Inflammatory macrophage treated with lipopolysaccharide for 4 hours (primary cell): ENCODE measurements at regions not wholly inside any gene's neighbourhood (a gene's known extent, or its start where the extent isn't known, plus 50 kb on each side); places are given as distances from the start of the nearest gene placed in this dataset.
"Not testable (repeated sequence)": the region's sequence is repeated elsewhere in the genome, so short reads cannot be mapped to it uniquely, and the experiment has no call there.

Experiments
- DNase-seq: peaks from one replicate; pipeline ENCODE4 v3.0.0-alpha.2; 2020

DNA sequence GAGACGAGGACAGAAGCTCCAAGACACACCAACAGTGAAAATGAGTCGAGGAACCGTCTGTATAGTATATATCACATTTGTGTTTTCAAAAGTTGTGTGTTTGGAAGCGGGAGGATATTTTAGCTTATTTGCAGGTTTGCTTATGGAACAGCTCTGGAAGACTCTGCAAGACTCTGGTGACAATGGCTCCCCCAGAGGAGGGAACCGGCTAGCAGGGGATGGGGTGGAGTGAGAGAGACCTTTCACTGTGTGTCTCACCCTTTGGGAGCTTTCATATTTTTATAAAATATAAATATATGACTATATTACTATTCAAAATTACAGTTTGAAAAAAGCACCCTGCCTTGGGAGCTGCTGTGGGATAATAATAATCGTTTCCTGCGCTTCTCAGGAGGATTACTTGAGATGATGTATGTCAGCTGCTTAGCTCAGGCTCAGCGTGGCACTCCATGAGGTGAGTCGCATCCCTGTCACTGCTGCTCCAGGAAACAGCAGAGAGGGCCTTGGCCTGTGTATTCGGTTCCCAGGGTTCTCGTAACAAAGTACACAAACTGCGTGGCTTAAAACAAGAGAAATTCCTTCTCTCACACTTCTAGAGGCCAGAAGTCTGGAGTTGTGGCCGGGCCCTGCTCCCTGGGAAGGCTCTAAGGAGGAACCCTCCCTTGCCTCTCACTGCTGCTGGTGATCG is 183.9 kb downstream of the FAM43A start:
- DNase-seq: no peak

DNA sequence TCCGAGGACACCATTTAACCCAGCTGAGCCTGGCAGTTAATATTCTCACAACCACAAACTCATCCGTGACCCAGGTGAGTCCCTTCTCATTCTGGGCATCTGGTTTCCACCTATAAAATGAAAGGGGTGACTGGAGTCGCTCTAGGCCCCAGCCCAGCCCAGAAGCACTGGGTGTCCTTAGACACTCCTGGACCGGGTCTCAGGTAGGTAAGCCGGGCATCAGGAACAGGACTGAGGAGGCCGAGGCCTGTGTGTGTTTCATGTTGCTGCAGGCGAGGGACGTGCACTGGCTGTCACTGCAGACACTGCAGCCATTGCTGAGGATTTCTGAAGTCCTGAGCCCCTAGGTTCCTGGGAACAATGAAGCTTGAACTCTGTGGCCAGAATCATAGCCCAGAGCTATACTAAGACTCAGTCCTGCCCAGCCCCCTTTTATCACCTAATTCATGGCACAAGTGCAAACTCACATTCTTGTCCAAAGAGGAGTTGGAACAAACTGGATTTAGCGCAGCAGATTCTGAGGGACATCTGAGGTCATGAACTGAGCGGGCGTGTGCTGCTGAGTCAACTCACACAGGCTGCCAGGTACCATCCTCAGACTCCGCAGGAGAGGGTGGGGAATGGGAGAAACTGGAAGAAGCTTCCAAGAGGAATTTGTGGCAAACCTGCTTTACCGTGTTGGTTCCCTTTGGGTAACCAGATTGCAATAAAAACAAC is 184.9 kb downstream of the FAM43A start:
- no peak for DNase-seq

DNA sequence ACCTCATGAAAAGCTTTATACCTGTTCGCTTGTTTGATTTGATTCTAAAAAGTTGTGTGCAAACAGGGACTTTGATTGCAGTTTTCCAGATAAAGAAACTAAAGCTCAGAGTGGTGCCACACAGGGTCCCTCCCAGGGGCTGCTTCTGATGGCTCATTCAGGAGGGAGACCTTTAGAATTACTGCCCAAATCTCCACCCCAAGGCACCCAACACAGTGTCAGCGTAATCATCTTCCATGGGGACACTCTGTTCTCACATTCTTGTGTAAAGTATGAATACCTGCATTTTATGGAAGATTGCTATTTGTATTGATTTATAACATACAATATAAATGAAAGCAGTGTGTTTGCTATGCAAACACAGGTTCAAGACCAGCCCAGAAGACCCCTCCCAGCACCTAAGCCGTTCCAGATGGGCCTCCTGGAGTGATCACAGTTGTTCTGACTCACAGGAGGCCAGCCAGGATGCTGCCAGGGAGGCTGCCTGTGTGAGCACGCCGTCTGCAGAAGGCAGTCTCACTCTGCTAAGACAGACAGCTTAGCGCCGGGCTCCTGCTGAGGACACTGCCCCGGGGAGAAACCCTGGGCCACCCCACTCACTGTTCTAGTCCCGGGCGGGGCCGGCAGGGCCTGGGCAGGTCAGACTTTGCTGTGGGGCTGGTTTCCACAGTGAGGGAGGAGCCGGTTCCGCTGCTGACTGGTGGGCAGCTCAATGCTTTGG is 185.6 kb downstream of the FAM43A start:
- no peak for DNase-seq

DNA sequence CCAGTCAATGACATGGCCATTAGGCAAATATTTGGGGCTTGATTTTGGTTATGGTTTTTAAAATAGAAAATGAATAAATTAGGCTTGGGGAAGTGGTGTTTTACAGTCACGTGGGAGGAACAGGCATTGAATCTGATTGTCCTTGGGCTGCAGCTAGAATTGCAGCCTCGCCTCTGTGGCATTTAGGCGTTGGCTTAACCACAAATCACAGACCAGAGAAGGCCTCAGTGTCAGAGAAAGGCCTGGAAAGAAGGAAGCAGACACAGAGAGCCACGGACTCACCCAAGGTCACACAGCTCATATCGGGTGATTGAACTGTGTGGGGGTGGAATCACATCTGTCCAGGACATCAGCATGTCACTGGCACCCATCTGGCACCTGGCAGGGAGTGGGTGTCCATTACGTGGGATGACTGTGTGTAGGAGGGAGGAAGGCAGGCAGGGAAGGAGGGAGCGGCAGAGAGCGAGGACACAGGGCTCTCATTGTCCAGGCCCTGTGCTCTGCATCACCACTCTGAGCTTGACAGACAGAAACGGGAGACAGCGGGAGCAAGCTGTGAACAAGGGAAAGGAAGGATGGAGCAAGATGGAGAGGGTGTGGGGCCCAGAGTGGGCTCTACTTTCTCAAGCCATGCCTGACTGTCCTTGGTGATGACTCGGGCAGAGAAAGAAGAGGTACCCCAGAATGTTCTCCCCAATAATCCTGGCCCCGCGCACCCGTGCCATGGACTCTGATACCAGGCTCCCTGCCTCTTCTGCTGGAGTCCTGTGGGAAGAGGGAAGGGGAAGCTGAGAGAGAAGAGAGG is 186.4 kb downstream of the FAM43A start:
- DNase-seq: peak; percentile 91

DNA sequence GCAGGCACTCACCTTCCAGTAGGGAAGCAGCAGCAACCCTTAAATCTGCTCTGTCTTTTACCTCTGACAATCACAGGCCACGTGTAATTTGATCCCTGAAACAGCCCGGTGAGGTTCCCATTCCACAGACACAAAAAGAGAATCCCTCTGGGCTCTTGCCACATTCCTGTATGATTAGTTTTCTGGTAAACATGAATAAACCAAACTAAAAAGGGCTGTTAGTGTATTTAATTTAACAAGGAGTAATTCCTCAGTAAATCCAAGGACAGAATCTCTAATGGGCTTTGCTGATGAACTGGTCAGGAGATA is 186.9 kb downstream of the FAM43A start:
- DNase-seq: no peak

DNA sequence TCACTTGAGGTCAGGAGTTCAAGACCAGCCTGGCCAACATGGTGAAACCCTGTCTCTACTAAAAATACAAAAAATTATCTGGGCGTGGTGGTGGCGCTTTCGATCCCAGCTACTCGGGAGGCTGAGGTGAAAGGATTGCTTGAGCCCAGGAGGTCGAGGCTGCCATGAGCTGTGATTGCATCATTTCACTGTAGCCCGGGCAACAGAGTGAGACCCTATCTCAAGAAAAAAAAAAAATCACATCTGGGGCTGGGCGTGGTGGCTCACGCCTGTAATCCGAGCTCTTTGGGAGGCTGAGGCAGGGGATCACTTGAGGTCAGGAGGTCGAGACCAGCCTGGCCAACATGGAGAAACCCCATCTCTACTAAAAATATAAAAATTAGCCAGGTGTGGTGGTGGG is 187.8 kb downstream of the FAM43A start:
- DNase-seq: not testable (repeated sequence)

DNA sequence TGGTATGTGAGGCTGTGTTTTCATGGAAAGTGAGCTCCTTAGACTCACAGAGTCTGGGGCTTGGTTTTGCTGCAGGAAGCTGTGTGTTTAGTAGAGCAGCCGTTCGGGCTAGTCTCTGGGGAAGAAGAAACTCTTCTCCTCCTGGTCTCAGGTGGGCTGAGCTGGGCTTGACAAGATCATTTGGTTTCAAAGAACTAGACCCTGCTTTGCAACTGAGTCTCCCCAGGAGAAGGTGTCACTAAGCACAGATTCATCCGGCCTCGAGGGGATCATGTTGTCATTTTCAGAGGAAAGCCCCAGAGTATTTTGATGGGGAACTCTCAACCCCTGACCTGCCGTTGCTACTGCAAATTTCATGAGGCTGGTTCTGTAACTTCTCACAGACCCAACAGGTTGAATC is 188.5 kb downstream of the FAM43A start:
- DNase-seq: no peak

DNA sequence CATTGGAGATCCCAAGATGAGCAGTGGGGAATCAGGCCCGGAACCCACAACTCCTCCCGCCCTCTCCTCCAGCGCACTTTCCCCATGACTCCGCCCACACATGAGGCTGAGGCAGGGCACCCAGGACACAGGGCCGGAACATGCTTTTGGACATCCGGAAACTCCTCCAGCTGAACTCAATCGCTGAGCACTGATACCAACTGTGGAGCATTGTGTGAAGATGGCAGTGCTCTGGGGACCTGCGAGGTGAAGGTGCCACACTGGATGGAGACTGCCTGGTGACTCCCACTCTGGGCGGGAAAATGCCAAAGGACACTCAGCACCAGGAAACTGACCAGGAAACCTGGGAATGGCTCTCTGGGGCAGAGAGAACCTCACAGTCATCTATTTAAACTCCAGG is 189.1 kb downstream of the FAM43A start:
- no peak for DNase-seq

DNA sequence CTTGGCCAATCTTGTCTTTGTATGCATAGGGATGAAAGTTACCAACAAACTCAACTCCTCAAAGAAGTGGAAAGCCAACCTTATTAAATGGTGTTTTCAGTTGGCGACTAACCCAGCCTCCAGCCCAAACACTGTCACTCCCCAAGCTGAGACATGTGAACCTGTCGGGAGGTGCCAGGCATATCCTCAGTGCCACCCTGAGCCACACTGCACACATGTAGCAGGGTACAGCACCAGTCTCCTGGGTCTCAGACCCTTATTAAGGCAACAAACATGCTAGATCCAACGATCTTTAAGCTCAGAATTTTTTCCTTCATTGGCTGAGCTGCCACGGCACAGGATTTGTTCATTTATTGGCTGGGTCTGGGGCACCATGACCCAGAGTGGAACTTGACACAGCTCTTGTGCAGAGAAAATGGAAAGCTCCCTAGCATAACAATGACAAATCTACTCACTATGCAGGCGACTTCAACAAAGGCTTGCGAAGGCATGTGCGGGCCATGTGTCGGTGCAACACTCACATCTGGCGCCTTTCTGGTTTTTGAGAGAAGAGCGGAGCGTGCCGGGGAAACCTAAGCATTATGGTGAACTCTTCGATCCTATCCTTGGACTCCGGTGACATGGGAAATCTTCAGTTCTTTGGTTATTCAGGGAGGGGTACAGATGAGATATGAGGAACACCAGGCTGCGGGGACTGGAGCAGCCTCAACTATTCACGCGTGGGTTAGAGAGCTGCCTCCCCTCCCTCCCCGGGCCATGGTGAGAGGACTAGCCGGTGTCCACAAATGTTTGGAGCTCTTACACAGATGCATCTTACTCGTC is 190.1 kb downstream of the FAM43A start:
- no peak for DNase-seq

DNA sequence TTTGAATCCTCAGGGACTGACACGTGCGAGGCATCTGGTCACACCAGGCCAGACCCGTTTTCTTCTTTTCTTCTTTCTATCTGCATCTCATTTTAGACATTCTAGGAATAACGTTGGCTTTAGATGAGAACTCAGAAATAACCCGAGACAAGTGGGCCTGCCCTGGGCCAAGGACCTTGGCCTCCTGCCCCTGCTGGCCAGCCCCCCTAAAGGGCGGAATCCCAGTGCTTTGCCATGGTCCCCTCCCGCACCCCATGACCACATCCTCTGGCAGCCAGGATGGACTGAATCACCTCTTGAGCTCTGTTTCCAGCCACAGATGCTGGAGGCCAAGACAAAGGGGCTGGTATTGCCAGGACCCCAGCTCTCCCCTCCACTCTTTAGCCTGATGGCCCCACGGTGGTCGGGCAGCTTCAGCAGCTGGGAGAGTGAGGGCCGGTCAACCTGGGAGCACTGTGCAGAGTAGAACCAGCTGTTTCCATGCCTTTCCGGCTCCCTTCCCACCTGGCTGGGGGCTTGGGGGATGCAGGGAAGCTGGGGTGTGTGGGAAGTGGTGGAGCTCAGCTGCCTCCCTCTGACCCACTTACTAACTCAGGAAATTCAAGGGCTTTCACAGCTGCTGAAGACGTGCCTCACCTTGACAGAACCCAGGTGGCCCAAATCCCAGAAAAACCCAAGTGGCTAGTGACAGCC is 190.9 kb downstream of the FAM43A start:
- DNase-seq: no peak

DNA sequence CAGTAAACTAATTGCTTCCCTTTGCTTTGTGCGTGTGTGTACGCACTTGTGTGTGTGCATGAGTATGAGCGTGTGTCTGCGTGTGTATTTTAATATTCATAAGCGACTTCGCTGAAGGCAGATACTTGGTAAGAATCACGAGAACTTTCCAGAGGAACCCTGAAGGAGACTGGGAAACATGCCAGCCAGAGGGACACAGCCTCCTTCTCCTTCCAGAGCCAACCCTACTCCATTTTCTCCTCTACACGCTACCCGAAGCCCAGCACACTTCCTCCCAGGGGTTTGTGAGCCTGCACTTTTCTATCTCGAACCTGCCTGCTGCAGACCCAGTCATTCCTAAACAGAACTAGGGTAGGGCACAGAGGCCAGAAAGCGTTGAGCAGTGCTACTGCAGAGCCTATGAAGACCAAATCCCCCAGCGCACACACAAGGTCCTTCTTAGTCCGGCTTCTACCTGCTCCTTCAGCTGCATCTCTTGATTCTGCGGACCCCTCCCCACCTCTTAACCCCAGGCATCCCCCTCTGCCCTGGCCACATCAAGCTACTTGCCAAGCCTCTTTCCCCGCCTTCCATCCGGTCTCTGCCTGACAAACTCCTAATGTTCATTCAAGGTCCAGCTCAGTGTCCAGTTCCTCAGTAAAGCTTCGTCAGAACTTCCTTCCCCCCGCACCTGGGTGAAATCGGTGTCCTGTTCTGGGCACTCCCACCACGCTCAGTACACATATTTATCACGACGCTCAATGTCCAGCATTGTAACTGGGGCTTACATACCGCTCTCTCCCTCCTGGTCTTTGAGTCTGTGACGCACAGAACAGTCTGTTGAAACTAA is 191.8 kb downstream of the FAM43A start:
- DNase-seq: no peak

DNA sequence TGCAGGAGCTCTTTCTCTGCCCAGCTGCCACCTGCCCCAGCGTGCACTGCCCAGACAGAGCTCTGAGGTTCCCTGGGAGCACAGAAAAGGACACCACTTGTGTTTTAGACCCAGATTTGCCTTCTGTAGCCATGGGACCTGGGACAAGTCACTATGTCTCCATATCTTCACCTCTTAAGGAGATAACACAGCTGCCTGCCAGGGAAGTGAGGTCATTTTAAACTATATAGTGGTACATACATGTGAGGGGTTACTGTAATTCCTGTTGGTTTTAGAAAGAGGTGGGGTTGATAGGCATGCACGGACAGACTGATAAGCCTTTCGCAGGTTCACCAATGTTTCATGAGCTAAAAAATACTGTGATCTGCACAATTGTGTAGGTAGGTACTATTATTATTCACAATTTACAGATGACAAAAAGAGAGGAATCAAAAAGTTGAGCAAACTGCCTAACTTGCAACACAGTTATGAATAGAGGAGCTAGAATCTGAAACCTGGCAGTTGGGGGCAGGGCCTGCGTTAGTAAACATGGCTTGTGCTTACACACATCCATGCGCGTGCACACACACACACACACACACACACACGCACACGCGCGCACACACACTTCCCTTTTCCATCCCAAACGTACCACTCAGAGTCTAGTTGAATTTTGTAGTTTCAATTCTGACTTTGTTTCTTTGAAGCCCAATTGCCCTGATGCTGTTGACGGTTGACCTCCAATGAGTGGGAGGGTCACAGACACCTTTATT is 193.6 kb downstream of the FAM43A start:
- peak; percentile 72 for DNase-seq

DNA sequence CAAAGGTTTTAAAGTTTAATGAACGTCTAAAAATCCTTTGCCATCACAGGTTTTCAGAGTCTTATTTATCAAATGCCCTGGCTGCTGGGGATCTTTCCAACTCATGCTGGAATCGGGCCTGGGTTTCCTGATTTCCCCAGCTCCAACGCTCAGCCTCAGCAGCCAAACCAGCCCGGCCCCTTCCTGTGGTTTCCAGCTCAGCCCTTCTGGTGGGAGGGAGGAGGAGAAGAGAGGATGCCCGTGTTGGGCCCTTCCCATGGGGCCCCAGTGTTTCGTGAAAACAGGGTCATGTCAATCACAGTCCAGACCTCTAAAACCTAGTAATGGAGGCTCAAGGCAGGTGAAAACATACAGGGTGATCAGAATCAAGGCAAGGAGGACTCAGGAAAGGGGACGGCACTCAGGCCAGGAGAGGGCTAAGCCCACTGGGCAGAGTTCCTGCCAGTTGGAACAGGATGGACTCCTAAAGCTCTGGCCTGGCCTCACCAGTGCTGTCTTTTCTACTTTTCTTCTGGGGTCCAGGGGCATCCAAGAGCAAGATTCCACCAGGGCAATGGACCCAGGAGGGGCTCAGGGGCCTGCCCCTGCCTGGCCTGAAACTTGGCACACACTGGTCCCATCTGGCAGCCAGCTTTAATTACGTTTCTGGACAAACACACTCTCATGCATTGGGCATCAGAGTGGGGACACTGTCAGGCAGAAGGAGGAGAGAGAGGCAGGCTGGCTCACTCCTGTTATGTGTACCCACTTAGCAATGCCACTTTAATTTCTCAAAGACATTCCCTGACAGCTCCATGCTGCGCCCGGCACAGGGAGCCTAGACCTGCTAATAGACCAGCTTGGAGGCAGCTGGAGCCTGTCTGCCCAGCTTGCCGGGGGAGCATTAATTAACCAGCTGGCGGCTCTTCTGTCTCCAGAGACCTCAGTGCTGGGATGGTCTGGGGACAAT is 194.6 kb downstream of the FAM43A start:
- DNase-seq: no peak

DNA sequence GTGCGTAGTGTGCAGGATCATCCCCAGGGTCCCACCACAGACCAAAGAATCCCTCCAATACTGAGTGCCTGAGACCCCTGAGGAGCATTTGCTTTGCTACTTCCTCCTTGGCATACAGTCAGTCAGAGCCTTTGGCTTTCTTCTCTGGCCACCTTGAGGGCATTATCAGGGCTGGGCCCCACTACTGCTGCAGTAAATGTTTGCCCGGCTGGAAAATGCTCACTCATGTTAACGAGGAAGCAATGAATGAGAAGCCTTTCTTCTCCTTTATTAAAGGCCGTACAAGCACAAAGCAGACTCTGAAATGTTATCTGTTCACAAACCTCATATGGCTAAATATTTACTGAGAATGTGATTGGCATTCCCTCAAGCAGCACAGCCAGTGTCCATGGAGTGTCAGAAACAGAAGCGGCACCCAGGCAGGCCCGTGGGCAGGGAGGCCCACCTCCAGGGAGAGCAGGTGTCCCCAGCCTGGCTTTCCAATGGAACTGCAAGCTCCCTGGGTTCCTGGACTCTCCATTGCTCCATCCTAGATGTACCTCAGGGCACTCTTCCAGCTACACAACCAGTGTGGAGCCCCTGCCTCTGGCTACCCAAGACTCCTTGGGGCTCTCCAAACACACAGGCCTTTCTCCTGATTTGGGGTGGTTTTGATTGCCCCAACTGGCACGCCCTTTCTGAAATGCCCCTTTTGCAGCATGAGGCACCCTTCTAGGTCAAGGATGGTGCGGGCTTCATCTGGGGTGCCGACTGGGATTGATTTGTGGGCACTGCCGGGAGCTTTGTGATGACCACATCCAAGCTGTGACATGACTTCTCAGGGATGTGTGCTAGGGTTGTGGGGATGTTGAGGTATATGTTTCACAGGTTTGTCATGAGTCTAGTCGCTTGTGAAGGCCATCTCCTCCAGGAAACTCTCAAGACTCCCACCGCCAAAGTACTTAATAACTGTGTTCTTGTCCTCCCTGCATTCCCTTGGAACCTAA is 195.6 kb downstream of the FAM43A start:
- no peak for DNase-seq

DNA sequence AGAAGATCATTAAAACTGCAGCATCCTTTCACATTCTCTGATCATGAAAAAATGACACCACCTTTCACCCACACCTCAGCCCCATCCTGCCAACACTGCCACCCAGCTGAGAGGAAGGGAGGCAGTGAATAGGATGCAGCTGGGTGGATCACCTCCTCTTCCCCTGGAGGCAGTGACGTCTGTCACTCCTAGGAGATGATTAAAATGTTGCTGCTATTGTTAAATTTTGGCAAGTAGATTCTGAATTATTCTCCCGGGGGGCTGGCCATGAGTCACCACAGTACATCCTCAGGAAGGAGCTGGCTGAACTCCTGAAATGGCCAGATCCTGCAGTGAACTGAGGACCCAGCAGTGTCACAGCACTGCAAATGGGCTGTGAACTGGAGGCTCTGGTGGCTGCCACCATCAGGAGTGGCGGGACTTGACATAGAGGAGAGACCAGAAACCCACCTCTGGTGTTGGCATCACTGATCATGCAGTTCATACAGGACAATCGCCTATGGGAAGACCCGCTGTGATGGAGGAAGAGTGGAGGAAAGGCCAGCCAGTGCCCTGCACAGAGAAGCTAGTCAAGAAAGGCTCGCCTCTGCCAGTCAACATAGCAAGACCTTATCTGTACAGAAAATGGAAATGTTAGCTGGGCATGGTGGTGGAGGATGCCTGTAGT is 199.1 kb downstream of the FAM43A start:
- DNase-seq: no peak

DNA sequence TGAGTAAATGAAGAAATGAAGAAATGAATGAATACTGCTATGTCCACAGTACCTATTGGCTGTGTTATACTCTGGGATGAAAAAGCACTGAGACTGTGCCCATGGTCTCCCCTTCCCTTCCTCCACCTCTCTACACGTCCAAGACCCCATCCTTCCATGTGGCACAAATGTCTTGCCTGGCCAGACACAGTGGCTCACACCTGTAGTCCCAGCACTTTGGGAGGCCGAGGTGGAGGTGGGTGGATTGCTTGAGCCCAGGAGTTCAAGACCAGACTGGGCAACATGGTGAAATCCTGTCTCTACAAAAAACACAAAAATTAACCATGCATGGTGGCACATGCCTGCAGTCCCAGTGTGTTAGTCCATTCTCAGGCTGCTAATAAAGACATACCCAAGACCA is 200.1 kb downstream of the FAM43A start:
- no peak for DNase-seq

DNA sequence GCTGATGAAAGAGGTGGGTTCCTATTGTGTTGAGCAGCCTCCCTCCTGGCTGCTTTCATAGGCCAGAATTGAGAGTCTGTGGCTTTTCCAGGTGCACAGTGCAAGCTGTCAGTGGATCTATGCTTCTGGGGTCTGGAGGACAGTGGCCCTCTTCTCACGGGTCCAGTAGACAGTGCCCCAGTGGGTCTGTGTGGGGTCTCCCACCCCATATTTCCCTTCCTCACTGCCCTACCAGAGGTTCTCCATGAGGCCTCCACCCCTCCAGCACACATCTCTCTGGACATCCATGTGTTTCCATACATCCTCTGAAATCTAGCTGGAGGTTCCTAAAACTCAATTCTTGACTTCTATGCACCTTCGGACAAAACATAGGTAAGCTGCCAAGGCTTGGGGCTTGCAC is 201.2 kb downstream of the FAM43A start:
- DNase-seq: no peak
